Panc1 (cell line): ENCODE measurements at regions not wholly inside any gene's neighbourhood (a gene's known extent, or its start where the extent isn't known, plus 50 kb on each side); places are given as distances from the start of the nearest gene placed in this dataset.

Source experiments
- ATAC-seq: fragments of 200-7000 bp; cut with Tn5 transposase; 2 replicates; pipeline ENCODE4 v1.9.1; 2020; ENCODE audit warnings: mild to moderate bottlenecking, moderate library complexity
- BruUV-seq: library from RNA; stranded (reverse); fragments of 400-500 nt; replicated peaks from 2 replicates; lab custom pipeline; 2021; lab: Mats Ljungman, UMichigan
- CTCF ChIA-PET: fragments of 300-600 bp; sonication (Branson Sonifier 250); formaldehyde crosslinking; loops from one replicate; lab custom pipeline; 2022; ENCODE audit warnings: antibody characterized with exemption; lab: Charles Lee
- POLR2A ChIA-PET: fragments of 300-600 bp; sonication (Branson Sonifier 250); formaldehyde crosslinking; loops from one replicate; lab custom pipeline; 2022; ENCODE audit warnings: antibody characterized with exemption; lab: Charles Lee
- DNase-seq: peaks from one replicate; pipeline ENCODE4 v3.0.0-alpha.2; 2010; ENCODE audit warnings: low read depth, low spot score
- H3K27ac ChIP-seq: 2 replicates; pipeline ENCODE4 v1.5.1; 2011; ENCODE audit warnings: mild to moderate bottlenecking, low read length, inconsistent platforms
- H3K27me3 ChIP-seq: fragments of 200-500 bp; sonication (Bioruptor generic); 2 replicates; pipeline ENCODE4 v1.6.0; 2014; ENCODE audit warnings: low read length, inconsistent platforms; ENCODE audit not compliant: control insufficient read depth, insufficient read depth
- H3K36me3 ChIP-seq: fragments of 200-500 bp; sonication (Bioruptor generic); 2 replicates; pipeline ENCODE4 v1.5.1; 2014; ENCODE audit warnings: inconsistent platforms, mild to moderate bottlenecking, low read length, moderate library complexity; ENCODE audit not compliant: control insufficient read depth, insufficient read depth
- H3K4me1 ChIP-seq: 2 replicates; pipeline ENCODE4 v1.5.1; 2011; ENCODE audit warnings: inconsistent platforms, mild to moderate bottlenecking, low read length, moderate library complexity; ENCODE audit not compliant: control insufficient read depth, insufficient read depth
- H3K4me3 ChIP-seq, 2 experiments: 2 replicates each; pipeline ENCODE4 v1.5.1; 2011 to 2012; ENCODE audit warnings: low read depth in 2 of 2, low read length in 2 of 2, mild to moderate bottlenecking in 2 of 2, inconsistent platforms in 1 of 2, moderate library complexity in 1 of 2
- H3K9me3 ChIP-seq: fragments of 200-500 bp; sonication (Bioruptor generic); 2 replicates; pipeline ENCODE4 v1.5.1; 2014; ENCODE audit warnings: low read depth, mild to moderate bottlenecking, inconsistent platforms, low read length, moderate library complexity; ENCODE audit not compliant: control insufficient read depth, insufficient read depth
- POLR2AphosphoS5 ChIP-seq: IDR thresholded peaks from 2 replicates; pipeline ENCODE4 v1.6.1; 2012; ENCODE audit warnings: mild to moderate bottlenecking, low read depth, low read length, moderate library complexity
- SIN3A ChIP-seq: IDR thresholded peaks from 2 replicates; pipeline ENCODE4 v1.6.1; 2012; ENCODE audit warnings: low read depth, mild to moderate bottlenecking, low read length, moderate library complexity, borderline replicate concordance; ENCODE audit not compliant: insufficient read depth
- TCF7L2 ChIP-seq: IDR thresholded peaks from 2 replicates; pipeline ENCODE4 v1.6.1; 2011; ENCODE audit warnings: mild to moderate bottlenecking, low read depth, low read length, inconsistent platforms
- in situ Hi-C: cut with HindIII; loops from 2 replicates; pipeline ENCODE4 v1.10.0; 2016; ENCODE audit warnings: low sequenced_read_pairs, low pct_unique_long_range_greater_than_20kb
- intact Hi-C: fragments of 100-400 bp; cut with micrococcal nuclease; formaldehyde crosslinking; loops from one replicate; pipeline ENCODE4 v1.10.0; 2022; ENCODE audit not compliant: unreplicated experiment
- TF ChIP-seq, protein P1 (sequence below): fragments of 450-650 bp; IDR thresholded peaks from 2 replicates; pipeline ENCODE4 v1.5.1; 2017; ENCODE audit warnings: mild to moderate bottlenecking
- TF ChIP-seq, protein P2 (sequence below), 2 experiments: IDR thresholded peaks; 2 replicates each; pipeline ENCODE4 v1.6.1; 2011 to 2012; ENCODE audit warnings: low read depth in 2 of 2, control low read depth in 1 of 2, low read length in 1 of 2, mild to moderate bottlenecking in 1 of 2, moderate library complexity in 1 of 2; ENCODE audit not compliant: insufficient read depth in 1 of 2

DNA sequence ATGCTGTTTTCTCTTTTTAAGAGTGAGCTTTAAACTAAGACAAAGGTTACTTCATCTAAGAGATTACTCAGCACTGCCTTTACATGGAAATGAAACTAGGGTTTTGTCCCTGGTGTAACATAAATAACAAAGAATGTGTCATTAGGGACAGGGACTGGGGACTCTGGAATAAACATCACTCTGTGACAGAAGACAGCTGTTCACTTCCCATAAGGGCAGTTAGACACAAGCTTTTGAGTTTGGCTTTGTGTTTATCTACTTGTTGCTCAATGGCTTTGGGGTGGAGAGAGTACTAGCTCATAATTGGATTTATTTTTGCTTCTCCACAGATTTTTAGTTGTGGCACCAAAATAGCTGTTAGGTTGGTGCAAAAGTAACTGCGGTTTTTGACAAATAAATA lies 154.5 kb downstream of the OR4C45 start:
- H3K4me1 ChIP-seq, result no peaks in the 10 kb centered on the region
- no peak overlapping the region for H3K4me3 ChIP-seq
- CTCF ChIA-PET, result no interaction called here
- H3K36me3 ChIP-seq, result no peaks in the 10 kb centered on the region
- ATAC-seq, result no peak
- H3K9me3 ChIP-seq, result no peaks in the 10 kb centered on the region
- TF ChIP-seq, protein P1, sequence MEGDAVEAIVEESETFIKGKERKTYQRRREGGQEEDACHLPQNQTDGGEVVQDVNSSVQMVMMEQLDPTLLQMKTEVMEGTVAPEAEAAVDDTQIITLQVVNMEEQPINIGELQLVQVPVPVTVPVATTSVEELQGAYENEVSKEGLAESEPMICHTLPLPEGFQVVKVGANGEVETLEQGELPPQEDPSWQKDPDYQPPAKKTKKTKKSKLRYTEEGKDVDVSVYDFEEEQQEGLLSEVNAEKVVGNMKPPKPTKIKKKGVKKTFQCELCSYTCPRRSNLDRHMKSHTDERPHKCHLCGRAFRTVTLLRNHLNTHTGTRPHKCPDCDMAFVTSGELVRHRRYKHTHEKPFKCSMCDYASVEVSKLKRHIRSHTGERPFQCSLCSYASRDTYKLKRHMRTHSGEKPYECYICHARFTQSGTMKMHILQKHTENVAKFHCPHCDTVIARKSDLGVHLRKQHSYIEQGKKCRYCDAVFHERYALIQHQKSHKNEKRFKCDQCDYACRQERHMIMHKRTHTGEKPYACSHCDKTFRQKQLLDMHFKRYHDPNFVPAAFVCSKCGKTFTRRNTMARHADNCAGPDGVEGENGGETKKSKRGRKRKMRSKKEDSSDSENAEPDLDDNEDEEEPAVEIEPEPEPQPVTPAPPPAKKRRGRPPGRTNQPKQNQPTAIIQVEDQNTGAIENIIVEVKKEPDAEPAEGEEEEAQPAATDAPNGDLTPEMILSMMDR, result no peak
- no peak for TF ChIP-seq TCF7L2
- TF ChIP-seq, protein P2, sequence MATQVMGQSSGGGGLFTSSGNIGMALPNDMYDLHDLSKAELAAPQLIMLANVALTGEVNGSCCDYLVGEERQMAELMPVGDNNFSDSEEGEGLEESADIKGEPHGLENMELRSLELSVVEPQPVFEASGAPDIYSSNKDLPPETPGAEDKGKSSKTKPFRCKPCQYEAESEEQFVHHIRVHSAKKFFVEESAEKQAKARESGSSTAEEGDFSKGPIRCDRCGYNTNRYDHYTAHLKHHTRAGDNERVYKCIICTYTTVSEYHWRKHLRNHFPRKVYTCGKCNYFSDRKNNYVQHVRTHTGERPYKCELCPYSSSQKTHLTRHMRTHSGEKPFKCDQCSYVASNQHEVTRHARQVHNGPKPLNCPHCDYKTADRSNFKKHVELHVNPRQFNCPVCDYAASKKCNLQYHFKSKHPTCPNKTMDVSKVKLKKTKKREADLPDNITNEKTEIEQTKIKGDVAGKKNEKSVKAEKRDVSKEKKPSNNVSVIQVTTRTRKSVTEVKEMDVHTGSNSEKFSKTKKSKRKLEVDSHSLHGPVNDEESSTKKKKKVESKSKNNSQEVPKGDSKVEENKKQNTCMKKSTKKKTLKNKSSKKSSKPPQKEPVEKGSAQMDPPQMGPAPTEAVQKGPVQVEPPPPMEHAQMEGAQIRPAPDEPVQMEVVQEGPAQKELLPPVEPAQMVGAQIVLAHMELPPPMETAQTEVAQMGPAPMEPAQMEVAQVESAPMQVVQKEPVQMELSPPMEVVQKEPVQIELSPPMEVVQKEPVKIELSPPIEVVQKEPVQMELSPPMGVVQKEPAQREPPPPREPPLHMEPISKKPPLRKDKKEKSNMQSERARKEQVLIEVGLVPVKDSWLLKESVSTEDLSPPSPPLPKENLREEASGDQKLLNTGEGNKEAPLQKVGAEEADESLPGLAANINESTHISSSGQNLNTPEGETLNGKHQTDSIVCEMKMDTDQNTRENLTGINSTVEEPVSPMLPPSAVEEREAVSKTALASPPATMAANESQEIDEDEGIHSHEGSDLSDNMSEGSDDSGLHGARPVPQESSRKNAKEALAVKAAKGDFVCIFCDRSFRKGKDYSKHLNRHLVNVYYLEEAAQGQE (IDR thresholded peaks at IDR 0.05; ENCODE audit: insufficient read depth in 1 of 2, low read depth in 2 of 2, low read length in 1 of 2), result no peak
- TF ChIP-seq POLR2AphosphoS5, result no peak
- no peak for TF ChIP-seq SIN3A
- BruUV-seq, result no TSS peak
- no peak for DNase-seq
- in situ Hi-C loops, result no loop called here
- H3K27me3 ChIP-seq, result no peaks in the 10 kb centered on the region
- H3K27ac ChIP-seq, result no peak overlapping the region
- intact Hi-C loops, result no loop called here
- POLR2A ChIA-PET, result no interaction called here

DNA sequence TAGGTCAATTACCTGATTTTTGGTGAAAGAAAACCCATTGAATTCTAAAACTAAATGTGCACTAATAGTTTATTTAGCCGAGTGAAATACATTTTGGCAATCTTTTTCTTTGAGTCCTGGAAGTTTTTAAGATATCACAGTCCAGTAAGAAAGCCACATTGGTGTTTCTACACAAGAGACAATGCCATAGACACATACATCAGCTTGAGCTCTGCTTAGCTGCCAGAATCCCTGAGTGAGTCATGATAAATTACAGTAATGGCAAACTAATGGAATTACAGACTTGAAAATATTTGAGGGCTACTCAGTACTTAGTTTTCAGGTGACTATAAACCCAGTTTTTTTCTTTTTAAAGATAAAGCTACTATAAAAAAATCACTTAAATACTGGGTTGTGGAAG lies 155.4 kb downstream of the OR4C45 start:
- H3K27ac ChIP-seq, result no peak overlapping the region
- H3K9me3 ChIP-seq, result no peaks in the 10 kb centered on the region
- H3K4me1 ChIP-seq, result no peaks in the 10 kb centered on the region
- in situ Hi-C loops, result no loop called here
- ChIA-PET CTCF (no interaction called here), POLR2A (no interaction called here)
- BruUV-seq, result no TSS peak
- no peaks in the 10 kb centered on the region for H3K36me3 ChIP-seq
- ATAC-seq (no peak), DNase-seq (no peak)
- H3K27me3 ChIP-seq, result no peaks in the 10 kb centered on the region
- TF ChIP-seq POLR2AphosphoS5, result no peak
- TF ChIP-seq, protein P2 (IDR thresholded peaks at IDR 0.05; ENCODE audit: insufficient read depth in 1 of 2, low read depth in 2 of 2, low read length in 1 of 2), result no peak
- no peak for TF ChIP-seq TCF7L2
- no peak for TF ChIP-seq SIN3A
- TF ChIP-seq, protein P1, result no peak
- no peak overlapping the region for H3K4me3 ChIP-seq
- intact Hi-C loops, result no loop called here
